ENCODE measurements at regions not wholly inside any gene's neighbourhood (a gene's known extent, or its start where the extent isn't known, plus 50 kb on each side); places are given as distances from the start of the nearest gene placed in this dataset.

- H3K27ac ChIP-seq, result no peak overlapping the region
- TF ChIP-seq, protein P1, sequence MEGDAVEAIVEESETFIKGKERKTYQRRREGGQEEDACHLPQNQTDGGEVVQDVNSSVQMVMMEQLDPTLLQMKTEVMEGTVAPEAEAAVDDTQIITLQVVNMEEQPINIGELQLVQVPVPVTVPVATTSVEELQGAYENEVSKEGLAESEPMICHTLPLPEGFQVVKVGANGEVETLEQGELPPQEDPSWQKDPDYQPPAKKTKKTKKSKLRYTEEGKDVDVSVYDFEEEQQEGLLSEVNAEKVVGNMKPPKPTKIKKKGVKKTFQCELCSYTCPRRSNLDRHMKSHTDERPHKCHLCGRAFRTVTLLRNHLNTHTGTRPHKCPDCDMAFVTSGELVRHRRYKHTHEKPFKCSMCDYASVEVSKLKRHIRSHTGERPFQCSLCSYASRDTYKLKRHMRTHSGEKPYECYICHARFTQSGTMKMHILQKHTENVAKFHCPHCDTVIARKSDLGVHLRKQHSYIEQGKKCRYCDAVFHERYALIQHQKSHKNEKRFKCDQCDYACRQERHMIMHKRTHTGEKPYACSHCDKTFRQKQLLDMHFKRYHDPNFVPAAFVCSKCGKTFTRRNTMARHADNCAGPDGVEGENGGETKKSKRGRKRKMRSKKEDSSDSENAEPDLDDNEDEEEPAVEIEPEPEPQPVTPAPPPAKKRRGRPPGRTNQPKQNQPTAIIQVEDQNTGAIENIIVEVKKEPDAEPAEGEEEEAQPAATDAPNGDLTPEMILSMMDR (IDR thresholded peaks at IDR 0.05), result no peak
- no peak for TF ChIP-seq ZFX (IDR thresholded peaks at IDR 0.05; ENCODE audit: borderline replicate concordance)
Observed at GRCh38 chr3:87848003-87848402, 210.8 kb downstream of the CGGBP1 start.

DNA sequence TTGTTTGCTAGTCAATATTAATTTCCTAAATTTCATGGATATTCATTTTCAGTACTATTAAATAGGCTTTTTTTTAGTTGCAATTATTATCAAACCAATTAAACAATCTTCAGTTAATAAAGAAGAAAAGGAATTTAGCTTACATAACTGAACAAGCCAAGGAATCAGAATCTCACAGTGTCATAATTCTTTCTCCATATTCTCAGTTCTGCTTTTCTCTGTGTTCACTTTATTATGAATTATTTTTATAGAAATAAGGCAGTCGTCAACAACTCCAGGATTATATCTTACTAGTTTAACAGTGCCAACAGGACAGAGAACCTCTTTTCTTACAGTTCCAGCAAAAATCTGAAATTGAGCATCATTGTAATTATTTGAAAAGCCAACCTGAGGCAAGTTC is 221.7 kb downstream of the CGGBP1 start:
- no peak overlapping the region for H3K27ac ChIP-seq
- TF ChIP-seq, protein P1 (IDR thresholded peaks at IDR 0.05), result no peak
- TF ChIP-seq ZFX (IDR thresholded peaks at IDR 0.05; ENCODE audit: borderline replicate concordance), result no peak

GRCh38 chr3:87836026-87836425 is 222.8 kb downstream of the CGGBP1 start:
- H3K27ac ChIP-seq, result no peak overlapping the region
- TF ChIP-seq, protein P1 (IDR thresholded peaks at IDR 0.05), result no peak
- no peak for TF ChIP-seq ZFX (IDR thresholded peaks at IDR 0.05; ENCODE audit: borderline replicate concordance)

DNA sequence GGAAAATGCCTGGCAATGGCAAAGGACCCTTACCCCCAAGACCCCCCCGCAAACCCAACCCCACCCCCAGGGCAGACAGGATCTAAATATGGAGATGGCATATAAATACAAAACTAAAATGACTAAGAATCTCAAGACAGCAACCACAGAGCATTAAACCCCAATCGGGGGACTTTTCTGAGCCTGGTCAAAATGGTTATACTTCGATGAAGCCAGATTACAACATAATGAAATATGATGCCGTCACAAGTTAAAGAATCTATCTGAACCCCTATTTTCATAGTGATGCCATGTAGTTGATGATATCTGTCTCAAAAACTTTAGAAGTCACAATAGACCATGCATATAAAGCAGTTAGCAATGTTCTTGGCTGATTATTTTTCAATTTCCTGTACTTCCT is 223.6 kb downstream of the CGGBP1 start:
- no peak for TF ChIP-seq ZFX (IDR thresholded peaks at IDR 0.05; ENCODE audit: borderline replicate concordance)
- TF ChIP-seq, protein P1 (IDR thresholded peaks at IDR 0.05), result no peak
- no peak overlapping the region for H3K27ac ChIP-seq

DNA sequence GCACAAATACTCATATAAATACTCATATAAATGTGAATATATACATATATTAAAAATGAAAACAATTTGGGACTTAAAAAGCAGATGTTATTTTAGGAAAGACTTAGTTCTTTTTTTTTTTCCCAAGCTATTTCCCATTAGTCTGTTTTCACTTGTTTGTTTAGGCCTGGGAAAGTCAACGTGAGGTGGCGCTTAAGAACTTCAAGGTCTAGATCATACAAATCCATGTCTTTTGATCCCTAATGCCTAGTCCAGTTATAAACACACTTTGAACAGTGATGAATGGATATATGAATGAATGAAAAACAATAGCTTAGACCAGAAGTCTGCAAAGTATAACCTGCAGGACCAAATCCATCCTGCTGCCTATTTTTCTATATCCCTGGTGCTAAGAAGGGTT is 224.5 kb downstream of the CGGBP1 start:
- TF ChIP-seq, protein P1 (IDR thresholded peaks at IDR 0.05), result no peak
- no peak for TF ChIP-seq ZFX (IDR thresholded peaks at IDR 0.05; ENCODE audit: borderline replicate concordance)

GRCh38 chr3:87833039-87833377 is 225.8 kb downstream of the CGGBP1 start:
- TF ChIP-seq, protein P1 (IDR thresholded peaks at IDR 0.05), result no peak
- TF ChIP-seq ZFX (IDR thresholded peaks at IDR 0.05; ENCODE audit: borderline replicate concordance), result no peak
- no peak overlapping the region for H3K27ac ChIP-seq

More for the DNA sequence above, 224.5 kb downstream of the CGGBP1 start:
- no peak overlapping the region for H3K27ac ChIP-seq

GRCh38 chr3:87828046-87828445 is 230.8 kb downstream of the CGGBP1 start:
- no peak overlapping the region for H3K27ac ChIP-seq
- TF ChIP-seq, protein P1 (IDR thresholded peaks at IDR 0.05), result no peak
- TF ChIP-seq ZFX (IDR thresholded peaks at IDR 0.05; ENCODE audit: borderline replicate concordance), result no peak
